SKM-1 (cell line): ENCODE measurements at regions not wholly inside any gene's neighbourhood (a gene's known extent, or its start where the extent isn't known, plus 50 kb on each side); places are given as distances from the start of the nearest gene placed in this dataset.
A peak's percentile ranks its signal among the peaks of the same experiment; 100 is the strongest.
"Not testable (repeated sequence)": the region's sequence is repeated elsewhere in the genome, so short reads cannot be mapped to it uniquely, and the experiment has no call there.

Source experiments
- DNase-seq: peaks from one replicate; lab custom pipeline; 2025; ENCODE audit not compliant: unreplicated experiment; lab: John Stamatoyannopoulos, UW

- peak; percentile 32 for DNase-seq
Observed at GRCh38 chr18:6521803-6522418, 107.2 kb upstream of the L3MBTL4 start.

GRCh38 chr18:6525604-6526003 lies 110.9 kb upstream of the L3MBTL4 start:
- DNase-seq, result no peak

GRCh38 chr18:6537475-6537874 lies 122.8 kb upstream of the L3MBTL4 start:
- no peak for DNase-seq

- not testable (repeated sequence) for DNase-seq
Observed at GRCh38 chr18:6541131-6541679, 126.5 kb upstream of the L3MBTL4 start.

GRCh38 chr18:6542296-6542695 lies 127.6 kb upstream of the L3MBTL4 start:
- no peak for DNase-seq

GRCh38 chr18:6543330-6543908 lies 128.7 kb upstream of the L3MBTL4 start:
- peak; percentile 30 for DNase-seq

GRCh38 chr18:6546229-6546628 lies 131.5 kb upstream of the L3MBTL4 start:
- DNase-seq, result no peak

GRCh38 chr18:6547476-6547875 lies 132.8 kb upstream of the L3MBTL4 start:
- no peak for DNase-seq

- DNase-seq, result no peak
Observed at GRCh38 chr18:6553234-6553900, 138.7 kb upstream of the L3MBTL4 start.

- no peak for DNase-seq
Observed at GRCh38 chr18:6557057-6557769, 142.5 kb upstream of the L3MBTL4 start.

GRCh38 chr18:6557770-6558248 lies 143.1 kb upstream of the L3MBTL4 start:
- no peak for DNase-seq

- DNase-seq, result no peak
Observed at GRCh38 chr18:6558446-6559156, 143.9 kb upstream of the L3MBTL4 start.

GRCh38 chr18:6559296-6559695 lies 144.6 kb upstream of the L3MBTL4 start:
- DNase-seq, result no peak

GRCh38 chr18:6561016-6561415 lies 146.3 kb upstream of the L3MBTL4 start:
- no peak for DNase-seq

GRCh38 chr18:6561420-6561861 lies 146.7 kb upstream of the L3MBTL4 start:
- peak; percentile 92 for DNase-seq

GRCh38 chr18:6561862-6562291 lies 147.2 kb upstream of the L3MBTL4 start:
- no peak for DNase-seq

- no peak for DNase-seq
Observed at GRCh38 chr18:6563896-6564295, 149.2 kb upstream of the L3MBTL4 start.

GRCh38 chr18:6564950-6565814 lies 150.5 kb upstream of the L3MBTL4 start:
- DNase-seq, result no peak

GRCh38 chr18:6565815-6566081 lies 151.0 kb upstream of the L3MBTL4 start:
- DNase-seq, result no peak

GRCh38 chr18:6566338-6566911 lies 151.7 kb upstream of the L3MBTL4 start:
- no peak for DNase-seq
